ENCODE measurements at regions not wholly inside any gene's neighbourhood (a gene's known extent, or its start where the extent isn't known, plus 50 kb on each side); places are given as distances from the start of the nearest gene placed in this dataset.

GRCh38 chr9:90085633-90086032 lies 480.8 kb downstream of the GADD45G start:
- TF ChIP-seq CTCF (IDR thresholded peaks at IDR 0.05) (no peak), POLR2AphosphoS5 (IDR thresholded peaks at IDR 0.05) (no peak)
